Adipocyte (in vitro differentiated cells): ENCODE measurements at regions not wholly inside any gene's neighbourhood (a gene's known extent, or its start where the extent isn't known, plus 50 kb on each side); places are given as distances from the start of the nearest gene placed in this dataset.

Experiments used
- DNase-seq: peaks from one replicate; pipeline ENCODE4 v3.0.0-alpha.2; 2015; ENCODE audit warnings: low read depth
- H3K27me3 ChIP-seq: replicated peaks from 2 replicates; pipeline ENCODE4 v1.7.0; 2013; ENCODE audit warnings: mild to moderate bottlenecking, low read length, moderate library complexity; ENCODE audit not compliant: control insufficient read depth, insufficient read depth
- H3K36me3 ChIP-seq: 2 replicates; pipeline ENCODE4 v1.7.0; 2013; ENCODE audit warnings: low read length, mild to moderate bottlenecking, moderate library complexity; ENCODE audit not compliant: control insufficient read depth, insufficient read depth, severe bottlenecking
- H3K4me1 ChIP-seq: 2 replicates; pipeline ENCODE4 v1.7.0; 2013; ENCODE audit warnings: mild to moderate bottlenecking, low read length, moderate library complexity; ENCODE audit not compliant: control insufficient read depth, insufficient read depth
- H3K4me3 ChIP-seq: 2 replicates; pipeline ENCODE4 v1.7.0; 2013; ENCODE audit warnings: mild to moderate bottlenecking, low read length, moderate library complexity
- H3K9ac ChIP-seq: 2 replicates; pipeline ENCODE4 v1.7.0; 2013; ENCODE audit warnings: mild to moderate bottlenecking, low read length, moderate library complexity
- H3K9me3 ChIP-seq: 2 replicates; pipeline ENCODE4 v1.7.0; 2013; ENCODE audit warnings: mild to moderate bottlenecking, low read length, moderate library complexity; ENCODE audit not compliant: control insufficient read depth

DNA sequence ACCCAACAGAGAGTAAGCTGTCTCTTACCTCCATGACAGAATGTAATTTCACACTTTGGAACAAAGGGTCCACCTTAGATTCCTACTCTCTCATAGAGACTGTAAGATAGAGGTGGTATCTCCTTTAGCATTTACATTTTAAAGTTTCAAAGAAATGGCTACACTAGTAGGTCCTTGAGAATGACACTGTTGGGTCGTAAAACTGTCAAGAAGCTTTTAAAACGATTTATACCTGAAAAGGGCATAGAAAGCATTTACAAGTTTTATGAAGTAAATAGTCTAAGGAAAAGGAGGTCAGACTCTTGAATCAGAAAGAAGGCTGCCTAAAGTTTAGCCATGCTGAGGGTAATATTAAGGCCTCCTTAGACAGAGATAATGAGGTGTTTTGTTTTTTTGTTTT is 1212.4 kb upstream of the PHF14 start:
- Histone ChIP-seq H3K4me3 (no peak overlapping the region), H3K9ac (no peak overlapping the region), H3K36me3 (no peaks in the 10 kb centered on the region), H3K9me3 (peaks cover 7% of the 10 kb centered on the region), H3K27me3 (no peaks in the 10 kb centered on the region), H3K4me1 (no peaks in the 10 kb centered on the region)
- DNase-seq = no peak

DNA sequence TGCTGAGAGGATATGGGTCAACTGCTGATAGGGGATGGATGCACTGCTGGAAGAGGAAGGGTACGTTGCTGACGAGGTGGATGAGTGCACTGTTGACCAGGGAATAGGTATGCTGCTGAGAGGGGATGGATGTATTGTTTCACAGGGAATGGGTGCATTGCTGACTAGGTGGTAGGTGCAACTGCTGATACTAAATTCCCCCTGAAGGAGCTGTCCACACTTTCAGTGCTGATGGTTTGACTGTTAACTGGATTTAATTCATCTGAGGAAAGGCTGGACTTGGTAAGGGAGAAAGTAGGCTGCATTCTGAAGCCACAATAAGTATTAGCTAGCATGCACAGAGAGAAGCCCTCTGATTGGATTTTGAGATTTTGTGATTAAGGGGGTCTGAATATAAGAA is 1196.8 kb upstream of the PHF14 start:
- H3K36me3 ChIP-seq = no peaks in the 10 kb centered on the region
- H3K4me1 ChIP-seq = no peaks in the 10 kb centered on the region
- DNase-seq = no peak
- H3K27me3 ChIP-seq = no peaks in the 10 kb centered on the region
- H3K9ac ChIP-seq = no peak overlapping the region
- H3K9me3 ChIP-seq = peaks cover 3% of the 10 kb centered on the region
- H3K4me3 ChIP-seq = no peak overlapping the region

DNA sequence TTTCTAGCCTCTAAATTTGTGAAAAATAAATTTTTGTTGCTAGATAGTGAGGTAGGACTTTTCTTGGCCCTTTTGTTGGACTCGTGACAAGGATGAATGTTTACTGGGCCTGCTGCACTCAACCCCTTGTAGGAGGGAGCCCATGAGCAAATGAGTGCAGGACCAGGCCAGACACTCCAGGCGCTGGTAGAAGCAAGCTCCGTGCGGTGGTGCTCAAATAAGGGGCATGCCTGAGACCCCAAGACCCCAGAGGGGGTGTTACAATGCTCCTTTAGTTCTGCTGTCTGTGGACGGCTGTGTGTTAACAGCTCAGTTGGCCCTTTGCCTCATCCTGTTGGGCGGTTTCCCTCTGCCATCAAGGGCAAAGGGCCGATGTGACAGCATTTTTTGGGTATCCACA is 1195.3 kb upstream of the PHF14 start:
- H3K36me3 ChIP-seq = no peaks in the 10 kb centered on the region
- DNase-seq = no peak
- no peaks in the 10 kb centered on the region for H3K4me1 ChIP-seq
- peaks cover 7% of the 10 kb centered on the region for H3K9me3 ChIP-seq
- no peak overlapping the region for H3K9ac ChIP-seq
- no peak overlapping the region for H3K4me3 ChIP-seq
- H3K27me3 ChIP-seq = no peaks in the 10 kb centered on the region

DNA sequence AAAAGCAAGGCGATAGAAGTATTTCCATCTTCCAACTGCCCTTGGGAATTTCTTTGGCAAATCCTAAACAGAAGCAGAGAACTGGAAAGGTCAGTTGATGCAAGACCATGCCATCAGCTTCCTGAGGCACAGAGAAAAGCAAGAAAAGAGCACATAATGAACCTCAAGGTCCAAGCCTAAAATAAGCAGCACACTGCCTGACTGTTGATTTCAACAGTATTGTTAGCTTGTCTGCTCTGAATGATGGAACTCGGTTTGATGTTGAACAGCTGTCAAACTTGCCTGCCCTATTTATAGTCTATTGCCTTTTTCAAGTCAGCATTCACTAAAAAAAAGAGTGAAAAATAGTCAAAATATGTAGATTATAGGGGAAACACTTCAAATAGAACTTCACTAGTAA is 1192.0 kb upstream of the PHF14 start:
- DNase-seq = no peak
- Histone ChIP-seq H3K4me1 (no peaks in the 10 kb centered on the region), H3K36me3 (no peaks in the 10 kb centered on the region), H3K9ac (no peak overlapping the region), H3K9me3 (peaks cover 7% of the 10 kb centered on the region), H3K27me3 (no peaks in the 10 kb centered on the region), H3K4me3 (no peak overlapping the region)

DNA sequence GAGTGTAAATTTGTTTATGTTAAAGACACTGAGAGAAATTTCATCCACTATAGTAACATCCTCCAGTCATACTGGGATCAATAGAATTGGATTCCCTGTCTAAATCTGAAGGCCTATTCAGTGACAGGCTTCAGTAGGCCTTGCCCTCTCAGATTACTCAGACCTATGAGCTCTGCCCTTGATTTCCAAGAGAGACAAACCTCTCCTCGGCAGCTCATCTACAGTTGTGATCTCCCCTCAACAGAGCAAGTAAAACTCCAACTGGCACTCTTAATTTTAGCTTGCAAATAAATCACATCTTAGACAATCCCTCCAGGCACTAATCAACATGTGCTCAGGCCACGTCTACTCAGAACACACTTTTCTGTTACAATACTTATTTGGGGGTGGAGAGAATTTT is 1191.4 kb upstream of the PHF14 start:
- Histone ChIP-seq H3K9ac (no peak overlapping the region), H3K4me3 (no peak overlapping the region), H3K4me1 (no peaks in the 10 kb centered on the region), H3K27me3 (no peaks in the 10 kb centered on the region), H3K9me3 (peaks cover 7% of the 10 kb centered on the region), H3K36me3 (no peaks in the 10 kb centered on the region)
- no peak for DNase-seq

DNA sequence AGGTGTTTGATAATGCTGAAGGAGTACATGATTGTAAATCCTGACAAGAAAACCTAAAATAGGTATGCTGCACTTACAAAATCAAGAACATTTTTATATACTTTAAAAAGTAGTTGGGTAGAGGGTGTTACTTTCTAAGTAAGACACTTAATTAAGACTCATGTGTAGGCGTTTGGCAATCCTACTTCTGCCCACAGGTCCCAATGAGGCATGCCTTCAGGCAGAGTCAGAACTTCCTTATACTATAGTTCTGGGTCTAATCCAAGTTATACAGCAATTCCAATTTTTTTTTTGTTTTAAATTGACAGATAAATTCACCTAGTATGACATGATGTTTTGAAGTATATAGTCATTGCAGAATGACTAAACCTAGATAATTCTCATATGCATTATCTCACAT is 1188.5 kb upstream of the PHF14 start:
- no peaks in the 10 kb centered on the region for H3K36me3 ChIP-seq
- no peaks in the 10 kb centered on the region for H3K4me1 ChIP-seq
- no peak for DNase-seq
- H3K9ac ChIP-seq = no peak overlapping the region
- H3K9me3 ChIP-seq = peaks cover 7% of the 10 kb centered on the region
- no peaks in the 10 kb centered on the region for H3K27me3 ChIP-seq
- H3K4me3 ChIP-seq = no peak overlapping the region

DNA sequence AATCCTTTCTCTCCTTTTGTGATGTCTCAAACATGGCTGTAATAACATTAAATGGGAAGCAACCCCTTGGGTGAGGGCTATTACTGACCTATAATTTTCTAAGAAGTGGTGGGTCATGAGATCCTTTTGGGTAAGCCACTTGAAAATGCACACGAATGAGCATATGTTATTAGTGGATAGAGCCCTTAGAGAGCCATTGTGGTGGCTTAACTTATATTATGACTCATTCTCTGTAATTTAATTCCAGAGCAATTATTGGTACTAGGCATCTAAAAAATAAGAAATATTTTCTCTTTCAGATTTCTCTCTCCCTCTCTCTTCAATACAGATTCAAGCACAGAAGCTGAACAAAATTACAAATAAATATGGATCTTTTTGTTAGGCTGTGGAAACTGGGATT is 1177.4 kb upstream of the PHF14 start:
- no peak for DNase-seq
- Histone ChIP-seq H3K36me3 (no peaks in the 10 kb centered on the region), H3K9ac (no peak overlapping the region), H3K4me3 (no peak overlapping the region), H3K4me1 (no peaks in the 10 kb centered on the region), H3K27me3 (no peaks in the 10 kb centered on the region), H3K9me3 (peaks cover 6% of the 10 kb centered on the region)

DNA sequence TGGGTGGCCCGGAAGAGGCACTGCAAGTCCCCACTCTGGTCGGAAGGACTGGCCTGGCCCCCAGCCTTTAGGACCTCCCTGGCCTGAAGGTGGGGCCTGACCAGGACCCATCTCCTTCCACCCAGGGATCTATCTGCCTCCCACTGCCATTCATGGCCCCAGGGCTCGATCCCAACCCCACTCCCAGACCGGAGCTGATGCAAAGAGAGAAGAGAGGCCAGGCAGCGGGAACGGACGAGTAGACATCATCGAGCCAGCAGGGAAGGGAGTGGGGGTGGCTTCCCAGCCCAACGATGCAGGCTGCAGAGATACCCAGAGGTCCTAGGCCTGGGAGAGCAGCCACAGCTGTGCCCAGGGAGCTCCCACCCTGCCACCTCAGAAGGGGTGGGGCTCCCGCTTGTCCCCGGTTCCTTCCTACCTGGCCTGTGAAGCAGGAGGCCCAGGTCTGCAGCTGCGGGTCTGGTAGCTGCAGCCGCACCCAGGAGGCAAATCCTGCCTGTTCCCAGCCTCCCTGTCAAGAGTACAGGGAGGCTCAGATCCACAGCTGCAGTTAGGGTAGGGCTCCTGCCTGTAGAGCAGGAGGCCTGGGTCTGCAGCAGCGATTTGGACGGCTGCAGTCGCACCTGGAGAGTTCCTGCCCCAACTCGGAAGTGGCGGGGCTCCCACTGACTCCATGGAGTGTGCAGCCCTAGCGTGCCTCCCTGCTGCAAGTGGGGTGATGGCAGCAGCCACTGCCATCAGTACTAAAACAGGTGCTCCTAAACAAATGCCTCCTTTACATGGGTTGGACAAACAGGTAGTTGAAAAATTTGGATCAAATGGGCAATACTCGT is 1151.0 kb upstream of the PHF14 start:
- Histone ChIP-seq H3K9ac (no peak overlapping the region), H3K36me3 (no peaks in the 10 kb centered on the region), H3K9me3 (peaks cover 3% of the 10 kb centered on the region), H3K4me3 (no peak overlapping the region), H3K27me3 (no peaks in the 10 kb centered on the region), H3K4me1 (no peaks in the 10 kb centered on the region)
- no peak for DNase-seq

DNA sequence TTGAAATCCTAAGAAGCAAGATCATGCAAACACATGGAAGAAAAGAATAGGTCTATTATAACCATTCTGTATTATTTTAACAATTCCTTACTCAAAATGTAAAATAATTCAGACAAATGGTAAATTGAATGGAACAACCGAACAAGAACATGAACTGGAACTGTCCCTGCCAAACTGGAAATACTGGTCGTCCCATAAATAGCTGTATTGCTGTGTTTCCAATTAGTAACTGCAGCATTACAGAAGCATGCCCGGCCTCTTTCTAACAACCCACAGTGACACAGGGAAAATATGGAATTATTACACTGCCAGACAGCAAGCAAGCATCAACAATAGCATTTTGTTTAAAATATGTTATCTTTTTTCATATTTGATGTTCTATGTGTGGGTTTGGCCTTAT is 1138.5 kb upstream of the PHF14 start:
- Histone ChIP-seq H3K4me1 (no peaks in the 10 kb centered on the region), H3K27me3 (no peaks in the 10 kb centered on the region), H3K9ac (no peak overlapping the region), H3K4me3 (no peak overlapping the region), H3K36me3 (no peaks in the 10 kb centered on the region), H3K9me3 (peaks cover 2% of the 10 kb centered on the region)
- DNase-seq = no peak

DNA sequence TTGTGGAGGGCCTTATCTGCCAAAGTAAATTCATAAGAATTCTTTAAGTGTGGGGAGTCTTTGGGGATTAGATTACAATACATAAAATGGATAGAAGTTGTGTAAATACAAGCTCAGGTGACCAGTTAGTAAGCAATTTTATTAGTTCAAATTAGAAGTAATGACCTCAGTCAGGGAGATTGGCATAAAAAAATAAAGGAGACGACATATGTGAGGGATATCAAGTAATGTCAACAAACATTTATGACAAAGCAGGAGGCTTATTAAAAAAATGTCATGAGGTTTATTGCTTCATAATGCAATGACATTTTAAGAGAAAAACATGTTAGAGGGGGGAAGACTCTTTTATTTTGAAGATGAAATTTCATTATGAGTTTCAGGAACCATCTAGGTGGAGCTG is 1137.0 kb upstream of the PHF14 start:
- Histone ChIP-seq H3K4me1 (no peaks in the 10 kb centered on the region), H3K36me3 (no peaks in the 10 kb centered on the region), H3K27me3 (no peaks in the 10 kb centered on the region), H3K9me3 (peaks cover 2% of the 10 kb centered on the region), H3K9ac (no peak overlapping the region), H3K4me3 (no peak overlapping the region)
- DNase-seq = no peak

DNA sequence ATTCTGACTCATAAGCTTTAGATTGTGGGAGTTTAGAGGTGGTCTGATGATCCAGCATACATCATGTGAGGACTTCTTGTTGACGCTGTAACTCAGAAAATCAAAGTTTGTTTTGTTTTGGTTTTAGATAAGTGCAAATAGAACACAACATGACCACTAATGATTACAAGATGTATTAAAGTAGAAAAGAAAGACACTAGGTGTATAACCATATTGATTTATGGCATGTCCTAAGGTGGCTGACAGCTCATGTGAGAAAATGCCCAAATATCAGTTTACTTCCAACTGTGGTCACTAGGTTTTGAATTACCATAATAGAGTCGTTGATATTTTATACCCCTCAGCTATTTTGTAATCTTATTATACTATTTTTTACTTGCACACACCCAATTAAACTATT is 1131.4 kb upstream of the PHF14 start:
- DNase-seq = no peak
- Histone ChIP-seq H3K4me3 (no peak overlapping the region), H3K9me3 (peaks cover 2% of the 10 kb centered on the region), H3K9ac (no peak overlapping the region), H3K27me3 (no peaks in the 10 kb centered on the region), H3K36me3 (no peaks in the 10 kb centered on the region), H3K4me1 (no peaks in the 10 kb centered on the region)

DNA sequence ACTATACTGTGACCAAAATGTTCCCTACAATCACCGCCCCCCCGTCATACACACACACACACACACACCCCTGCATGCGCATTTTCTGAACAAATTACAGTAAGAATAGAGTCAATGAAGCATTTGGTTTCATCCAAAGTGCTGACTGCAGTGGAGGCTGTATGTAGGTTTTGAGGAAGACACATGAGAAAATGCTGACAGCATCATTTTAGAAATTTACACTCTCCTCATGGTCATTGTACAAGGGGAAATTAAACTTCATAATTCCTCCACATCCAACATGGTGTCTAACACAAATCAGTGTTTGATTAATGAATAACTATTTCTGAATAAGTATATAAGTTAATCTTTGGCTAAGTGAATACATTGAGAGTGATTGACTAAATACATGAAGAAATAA is 1126.8 kb upstream of the PHF14 start:
- Histone ChIP-seq H3K36me3 (no peaks in the 10 kb centered on the region), H3K4me3 (no peak overlapping the region), H3K27me3 (no peaks in the 10 kb centered on the region), H3K9me3 (no peaks in the 10 kb centered on the region), H3K4me1 (no peaks in the 10 kb centered on the region), H3K9ac (no peak overlapping the region)
- DNase-seq = no peak
